ES-I3 (cell line): ENCODE measurements at regions not wholly inside any gene's neighbourhood (a gene's known extent, or its start where the extent isn't known, plus 50 kb on each side); places are given as distances from the start of the nearest gene placed in this dataset.

ENCODE experiments used
- H3K36me3 ChIP-seq: 2 replicates; pipeline ENCODE4 v1.6.1; 2013; ENCODE audit warnings: mild to moderate bottlenecking, low read length, control low read depth, moderate library complexity; ENCODE audit not compliant: insufficient read depth
- H3K4me1 ChIP-seq: 2 replicates; pipeline ENCODE4 v1.6.1; 2013; ENCODE audit warnings: mild to moderate bottlenecking, control low read depth, low read length; ENCODE audit not compliant: insufficient read depth
- H3K9ac ChIP-seq: 2 replicates; pipeline ENCODE4 v1.6.1; 2013; ENCODE audit warnings: low read depth, mild to moderate bottlenecking, low read length, moderate library complexity
- H3K9me3 ChIP-seq: 2 replicates; pipeline ENCODE4 v1.6.1; 2013; ENCODE audit warnings: mild to moderate bottlenecking, low read length, moderate library complexity; ENCODE audit not compliant: control insufficient read depth, insufficient read depth

- Histone ChIP-seq H3K36me3 (no peaks in the 10 kb centered on the region), H3K9me3 (peaks cover 12% of the 10 kb centered on the region; the same call in 1 of the 2 replicates), H3K9ac (no peak overlapping the region), H3K4me1 (no peaks in the 10 kb centered on the region)
Observed at GRCh38 chr16:88288303-88288702, 94.5 kb upstream of the ZNF469 start.

- H3K9ac ChIP-seq, result no peak overlapping the region
- no peaks in the 10 kb centered on the region for H3K36me3 ChIP-seq
- H3K4me1 ChIP-seq, result no peaks in the 10 kb centered on the region
- peaks cover 12% of the 10 kb centered on the region; the same call in 1 of the 2 replicates for H3K9me3 ChIP-seq
Observed at GRCh38 chr16:88289001-88289400, 93.8 kb upstream of the ZNF469 start.

GRCh38 chr16:88289561-88289960, 93.2 kb upstream of the ZNF469 start:
- H3K36me3 ChIP-seq, result no peaks in the 10 kb centered on the region
- H3K4me1 ChIP-seq, result no peaks in the 10 kb centered on the region
- no peak overlapping the region for H3K9ac ChIP-seq
- peaks cover 12% of the 10 kb centered on the region; the same call in 1 of the 2 replicates for H3K9me3 ChIP-seq

GRCh38 chr16:88289968-88290401, 92.8 kb upstream of the ZNF469 start:
- Histone ChIP-seq H3K4me1 (no peaks in the 10 kb centered on the region), H3K9me3 (peaks cover 12% of the 10 kb centered on the region; the same call in 1 of the 2 replicates), H3K9ac (no peak overlapping the region), H3K36me3 (no peaks in the 10 kb centered on the region)

GRCh38 chr16:88290850-88291830, 91.6 kb upstream of the ZNF469 start:
- H3K9me3 ChIP-seq, result peaks cover 4% of the 10 kb centered on the region; the same call in 1 of the 2 replicates
- no peaks in the 10 kb centered on the region for H3K4me1 ChIP-seq
- H3K36me3 ChIP-seq, result no peaks in the 10 kb centered on the region
- no peak overlapping the region for H3K9ac ChIP-seq

GRCh38 chr16:88292007-88292970, 90.5 kb upstream of the ZNF469 start:
- Histone ChIP-seq H3K9ac (no peak overlapping the region), H3K36me3 (no peaks in the 10 kb centered on the region), H3K4me1 (no peaks in the 10 kb centered on the region), H3K9me3 (no peaks in the 10 kb centered on the region)

- Histone ChIP-seq H3K9ac (no peak overlapping the region), H3K4me1 (no peaks in the 10 kb centered on the region), H3K9me3 (no peaks in the 10 kb centered on the region), H3K36me3 (no peaks in the 10 kb centered on the region)
Observed at GRCh38 chr16:88293097-88293496, 89.7 kb upstream of the ZNF469 start.

- Histone ChIP-seq H3K9me3 (no peaks in the 10 kb centered on the region), H3K4me1 (no peaks in the 10 kb centered on the region), H3K9ac (no peak overlapping the region), H3K36me3 (no peaks in the 10 kb centered on the region)
Observed at GRCh38 chr16:88295671-88296436, 86.9 kb upstream of the ZNF469 start.

GRCh38 chr16:88296437-88297177, 86.2 kb upstream of the ZNF469 start:
- no peaks in the 10 kb centered on the region for H3K4me1 ChIP-seq
- no peaks in the 10 kb centered on the region for H3K36me3 ChIP-seq
- H3K9me3 ChIP-seq, result no peaks in the 10 kb centered on the region
- no peak overlapping the region for H3K9ac ChIP-seq

- no peaks in the 10 kb centered on the region for H3K4me1 ChIP-seq
- H3K36me3 ChIP-seq, result no peaks in the 10 kb centered on the region
- H3K9me3 ChIP-seq, result no peaks in the 10 kb centered on the region
- no peak overlapping the region for H3K9ac ChIP-seq
Observed at GRCh38 chr16:88297178-88297720, 85.5 kb upstream of the ZNF469 start.

GRCh38 chr16:88298181-88298832, 84.5 kb upstream of the ZNF469 start:
- Histone ChIP-seq H3K9me3 (no peaks in the 10 kb centered on the region), H3K4me1 (no peaks in the 10 kb centered on the region), H3K9ac (no peak overlapping the region), H3K36me3 (no peaks in the 10 kb centered on the region)

GRCh38 chr16:88298833-88299745, 83.7 kb upstream of the ZNF469 start:
- H3K36me3 ChIP-seq, result no peaks in the 10 kb centered on the region
- H3K4me1 ChIP-seq, result no peaks in the 10 kb centered on the region
- no peak overlapping the region for H3K9ac ChIP-seq
- no peaks in the 10 kb centered on the region for H3K9me3 ChIP-seq
